ENCODE measurements at regions not wholly inside any gene's neighbourhood (a gene's known extent, or its start where the extent isn't known, plus 50 kb on each side); places are given as distances from the start of the nearest gene placed in this dataset.

DNA sequence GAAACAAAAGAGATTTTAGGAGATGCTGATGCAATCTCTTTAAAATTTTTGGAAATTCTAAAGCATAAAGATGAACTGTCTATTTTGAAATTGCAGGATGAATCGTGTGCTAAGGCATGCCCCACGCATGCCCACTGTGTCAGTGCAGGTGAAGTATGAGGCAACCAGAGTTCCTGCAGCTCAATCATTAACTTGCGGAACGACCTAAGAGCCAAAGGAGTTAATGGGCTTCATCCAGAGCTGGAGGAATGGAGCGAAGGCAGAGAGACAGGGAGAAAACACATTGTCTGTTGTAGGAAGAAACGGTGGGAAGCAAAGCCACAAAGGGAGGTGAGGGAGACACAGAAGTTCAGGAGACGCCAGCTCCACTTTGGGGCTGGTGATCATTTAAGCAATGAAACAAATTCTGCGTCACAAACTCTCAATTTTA is 265.2 kb downstream of the CCDC85A start (continued):
- TF ChIP-seq TSC22D2 (CRISPR knock-in tag; IDR thresholded peaks at IDR 0.05; ENCODE audit: borderline replicate concordance) (peak; percentile 29; the same call in 1 of the 2 replicates), ZNF292 (CRISPR knock-in tag; IDR thresholded peaks at IDR 0.05; ENCODE audit: borderline replicate concordance, low read depth) (no peak), ZNF615 (CRISPR knock-in tag; IDR thresholded peaks at IDR 0.05; ENCODE audit: borderline replicate concordance) (no peak), ZNF431 (CRISPR knock-in tag; IDR thresholded peaks at IDR 0.05; ENCODE audit: borderline replicate concordance, low read depth) (no peak), SUZ12 (IDR thresholded peaks at IDR 0.05; ENCODE audit: low read depth, low read length) (no peak), MATR3 (CRISPR knock-in tag; IDR thresholded peaks at IDR 0.05) (no peak), ZNF768 (CRISPR knock-in tag; IDR thresholded peaks at IDR 0.05) (no peak), PITX1 (CRISPR knock-in tag; IDR thresholded peaks at IDR 0.05) (no peak), HNF4G (IDR thresholded peaks at IDR 0.05; ENCODE audit: borderline replicate concordance, low read depth, low read length) (no peak), HNF4G (CRISPR knock-in tag; IDR thresholded peaks at IDR 0.05; ENCODE audit: borderline replicate concordance, low read depth) (no peak), TAF15 (IDR thresholded peaks at IDR 0.05; ENCODE audit: low read depth, low read length, poor library complexity, severe bottlenecking) (no peak), TEAD3 (CRISPR knock-in tag; optimal IDR thresholded peaks at IDR 0.05; ENCODE audit: borderline replicate concordance) (peak; percentile 78), ZC3H4 (CRISPR knock-in tag; IDR thresholded peaks at IDR 0.05; ENCODE audit: borderline replicate concordance) (no peak), ZBTB3 (CRISPR knock-in tag; IDR thresholded peaks at IDR 0.05; ENCODE audit: borderline replicate concordance, low read depth) (no peak), PHF21A (CRISPR knock-in tag; IDR thresholded peaks at IDR 0.05) (no peak), ZNF30 (CRISPR knock-in tag; IDR thresholded peaks at IDR 0.05) (no peak), ZNF331 (CRISPR knock-in tag; IDR thresholded peaks at IDR 0.05) (peak; percentile 90), KAT7 (CRISPR knock-in tag; IDR thresholded peaks at IDR 0.05; ENCODE audit: borderline replicate concordance) (no peak), ZNF616 (CRISPR knock-in tag; IDR thresholded peaks at IDR 0.05; ENCODE audit: low read depth) (no peak), HIVEP1 (CRISPR knock-in tag; IDR thresholded peaks at IDR 0.05) (no peak), EED (CRISPR knock-in tag; IDR thresholded peaks at IDR 0.05) (no peak), NRL (CRISPR knock-in tag; IDR thresholded peaks at IDR 0.05; ENCODE audit: borderline replicate concordance) (no peak)
- TF ChIP-seq, protein P1, sequence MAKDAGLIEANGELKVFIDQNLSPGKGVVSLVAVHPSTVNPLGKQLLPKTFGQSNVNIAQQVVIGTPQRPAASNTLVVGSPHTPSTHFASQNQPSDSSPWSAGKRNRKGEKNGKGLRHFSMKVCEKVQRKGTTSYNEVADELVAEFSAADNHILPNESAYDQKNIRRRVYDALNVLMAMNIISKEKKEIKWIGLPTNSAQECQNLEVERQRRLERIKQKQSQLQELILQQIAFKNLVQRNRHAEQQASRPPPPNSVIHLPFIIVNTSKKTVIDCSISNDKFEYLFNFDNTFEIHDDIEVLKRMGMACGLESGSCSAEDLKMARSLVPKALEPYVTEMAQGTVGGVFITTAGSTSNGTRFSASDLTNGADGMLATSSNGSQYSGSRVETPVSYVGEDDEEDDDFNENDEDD (CRISPR knock-in tag; IDR thresholded peaks at IDR 0.05; ENCODE audit: borderline replicate concordance): no peak
- TF ChIP-seq, protein P2, sequence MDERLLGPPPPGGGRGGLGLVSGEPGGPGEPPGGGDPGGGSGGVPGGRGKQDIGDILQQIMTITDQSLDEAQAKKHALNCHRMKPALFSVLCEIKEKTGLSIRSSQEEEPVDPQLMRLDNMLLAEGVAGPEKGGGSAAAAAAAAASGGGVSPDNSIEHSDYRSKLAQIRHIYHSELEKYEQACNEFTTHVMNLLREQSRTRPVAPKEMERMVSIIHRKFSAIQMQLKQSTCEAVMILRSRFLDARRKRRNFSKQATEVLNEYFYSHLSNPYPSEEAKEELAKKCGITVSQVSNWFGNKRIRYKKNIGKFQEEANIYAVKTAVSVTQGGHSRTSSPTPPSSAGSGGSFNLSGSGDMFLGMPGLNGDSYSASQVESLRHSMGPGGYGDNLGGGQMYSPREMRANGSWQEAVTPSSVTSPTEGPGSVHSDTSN (CRISPR knock-in tag; IDR thresholded peaks at IDR 0.05): no peak
- TF ChIP-seq, protein P3, sequence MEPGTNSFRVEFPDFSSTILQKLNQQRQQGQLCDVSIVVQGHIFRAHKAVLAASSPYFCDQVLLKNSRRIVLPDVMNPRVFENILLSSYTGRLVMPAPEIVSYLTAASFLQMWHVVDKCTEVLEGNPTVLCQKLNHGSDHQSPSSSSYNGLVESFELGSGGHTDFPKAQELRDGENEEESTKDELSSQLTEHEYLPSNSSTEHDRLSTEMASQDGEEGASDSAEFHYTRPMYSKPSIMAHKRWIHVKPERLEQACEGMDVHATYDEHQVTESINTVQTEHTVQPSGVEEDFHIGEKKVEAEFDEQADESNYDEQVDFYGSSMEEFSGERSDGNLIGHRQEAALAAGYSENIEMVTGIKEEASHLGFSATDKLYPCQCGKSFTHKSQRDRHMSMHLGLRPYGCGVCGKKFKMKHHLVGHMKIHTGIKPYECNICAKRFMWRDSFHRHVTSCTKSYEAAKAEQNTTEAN (CRISPR knock-in tag; conservative IDR thresholded peaks at IDR 0.05): no peak
- TF ChIP-seq, protein P4, sequence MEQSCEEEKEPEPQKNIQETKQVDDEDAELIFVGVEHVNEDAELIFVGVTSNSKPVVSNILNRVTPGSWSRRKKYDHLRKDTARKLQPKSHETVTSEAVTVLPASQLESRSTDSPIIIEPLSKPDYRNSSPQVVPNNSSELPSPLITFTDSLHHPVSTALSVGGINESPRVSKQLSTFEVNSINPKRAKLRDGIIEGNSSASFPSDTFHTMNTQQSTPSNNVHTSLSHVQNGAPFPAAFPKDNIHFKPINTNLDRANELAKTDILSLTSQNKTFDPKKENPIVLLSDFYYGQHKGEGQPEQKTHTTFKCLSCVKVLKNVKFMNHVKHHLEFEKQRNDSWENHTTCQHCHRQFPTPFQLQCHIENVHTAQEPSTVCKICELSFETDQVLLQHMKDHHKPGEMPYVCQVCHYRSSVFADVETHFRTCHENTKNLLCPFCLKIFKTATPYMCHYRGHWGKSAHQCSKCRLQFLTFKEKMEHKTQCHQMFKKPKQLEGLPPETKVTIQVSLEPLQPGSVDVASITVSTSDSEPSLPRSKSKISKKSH (CRISPR knock-in tag; IDR thresholded peaks at IDR 0.05; ENCODE audit: borderline replicate concordance): no peak
- TF ChIP-seq, protein P5, sequence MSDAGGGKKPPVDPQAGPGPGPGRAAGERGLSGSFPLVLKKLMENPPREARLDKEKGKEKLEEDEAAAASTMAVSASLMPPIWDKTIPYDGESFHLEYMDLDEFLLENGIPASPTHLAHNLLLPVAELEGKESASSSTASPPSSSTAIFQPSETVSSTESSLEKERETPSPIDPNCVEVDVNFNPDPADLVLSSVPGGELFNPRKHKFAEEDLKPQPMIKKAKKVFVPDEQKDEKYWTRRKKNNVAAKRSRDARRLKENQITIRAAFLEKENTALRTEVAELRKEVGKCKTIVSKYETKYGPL (CRISPR knock-in tag; IDR thresholded peaks at IDR 0.05): no peak
